K562 (cell line): ENCODE measurements at regions not wholly inside any gene's neighbourhood (a gene's known extent, or its start where the extent isn't known, plus 50 kb on each side); places are given as distances from the start of the nearest gene placed in this dataset.

ENCODE experiments used
- ATAC-seq: fragments of 200-7000 bp; cut with Tn5 transposase; 3 replicates; pipeline ENCODE4 v1.9.1; 2020; ENCODE audit warnings: moderate library complexity
- BruUV-seq: library from RNA; stranded (reverse); fragments of 400-500 nt; replicated peaks from 2 replicates; lab custom pipeline; 2021; lab: Mats Ljungman, UMichigan
- CTCF ChIA-PET: fragments of 300-600 bp; formaldehyde crosslinking; extraction: SDS; loops from one replicate; lab custom pipeline; 2021; ENCODE audit warnings: low intra/inter-chr PET ratio; lab: Yijun Ruan, JAX
- POLR2A ChIA-PET: fragments of 300-600, 350-650 bp; sonication (Branson Sonifier 250); formaldehyde crosslinking; extraction: SDS; loops from one replicate; lab custom pipeline; 2021; ENCODE audit warnings: antibody characterized with exemption, inconsistent platforms; lab: Yijun Ruan, JAX
- DNase-seq, 4 experiments: peaks; one replicate each; pipeline versions ENCODE4 v3.0.0 to v3.0.0-alpha.2; 2011 to 2018; ENCODE audit warnings: low spot score in 3 of 4, mixed read lengths in 3 of 4; ENCODE audit errors: extremely low read depth in 1 of 4
- FAIRE-seq: peaks from 2 replicates; lab custom pipeline; 2011; peaks lifted over from hg19 to GRCh38; lab: Jason Lieb, UNC
- H2AFZ ChIP-seq: 2 replicates; pipeline ENCODE4 v1.6.0; 2011; ENCODE audit warnings: low read depth, low read length, control low read depth, inconsistent platforms
- H3K27ac ChIP-seq: fragments of 200-600 bp; 3 replicates; pipeline ENCODE4 v1.8.0; 2011; ENCODE audit warnings: low read depth, mild to moderate bottlenecking, control low read depth, inconsistent platforms, low read length, moderate library complexity, mixed read lengths; ENCODE audit errors: extremely low read depth
- H3K27me3 ChIP-seq, 2 experiments: fragments of 300-600 bp in 1 of 2; 2 replicates in 1 of 2; 3 replicates in 1 of 2; pipeline versions ENCODE4 v1.6.0 to v1.8.0; 2011; ENCODE audit warnings: inconsistent platforms in 2 of 2, low read length in 2 of 2, mild to moderate bottlenecking in 1 of 2, mixed read lengths in 1 of 2, moderate library complexity in 1 of 2; ENCODE audit not compliant: control insufficient read depth in 2 of 2, insufficient read depth in 2 of 2
- H3K36me3 ChIP-seq: fragments of 300-600 bp; 3 replicates; pipeline ENCODE4 v1.8.0; 2011; ENCODE audit warnings: mild to moderate bottlenecking, low read length, inconsistent platforms; ENCODE audit not compliant: control insufficient read depth, insufficient read depth
- H3K4me1 ChIP-seq, 2 experiments: fragments of 200-600 bp in 1 of 2; replicated peaks in 1 of 2; 2 replicates in 1 of 2; 3 replicates in 1 of 2; pipeline versions ENCODE4 v1.5.1 to v1.8.0; 2011; ENCODE audit warnings: inconsistent platforms in 2 of 2, low read length in 2 of 2, mild to moderate bottlenecking in 1 of 2, mixed read lengths in 1 of 2, moderate library complexity in 1 of 2; ENCODE audit not compliant: control insufficient read depth in 2 of 2, insufficient read depth in 2 of 2
- H3K4me2 ChIP-seq: 2 replicates; pipeline ENCODE4 v1.6.1; 2011; ENCODE audit warnings: low read length, control low read depth, inconsistent platforms, mixed read lengths; ENCODE audit not compliant: insufficient read depth
- H3K4me3 ChIP-seq: fragments of 200-600 bp; sonication (generic), shearing (Covaris generic); 2 replicates; pipeline ENCODE4 v1.5.1; 2016; ENCODE audit warnings: control low read depth, inconsistent platforms
- H3K79me2 ChIP-seq: fragments of 200-600 bp; 3 replicates; pipeline ENCODE4 v1.8.0; 2011; ENCODE audit warnings: low read length, inconsistent platforms; ENCODE audit not compliant: control insufficient read depth, insufficient read depth
- H3K9ac ChIP-seq, 2 experiments: 2 replicates each; pipeline versions ENCODE4 v1.6.0 to v1.6.1; 2011; ENCODE audit warnings: low read depth in 2 of 2, low read length in 2 of 2, control low read depth in 1 of 2, inconsistent platforms in 1 of 2, mild to moderate bottlenecking in 1 of 2, mixed read lengths in 1 of 2; ENCODE audit not compliant: insufficient read depth in 1 of 2
- H3K9me1 ChIP-seq: one replicate; pipeline ENCODE4 v1.6.0; 2011; ENCODE audit warnings: inconsistent platforms, mild to moderate bottlenecking, low read length, moderate library complexity; ENCODE audit not compliant: control insufficient read depth, insufficient read depth
- H3K9me3 ChIP-seq: replicated peaks from 2 replicates; pipeline ENCODE4 v1.5.1; 2011; ENCODE audit warnings: low read depth, low read length, inconsistent platforms; ENCODE audit not compliant: control insufficient read depth, insufficient read depth
- H4K20me1 ChIP-seq: replicated peaks from 2 replicates; pipeline ENCODE4 v1.6.1; 2011; ENCODE audit warnings: low read length, inconsistent platforms, mixed read lengths; ENCODE audit not compliant: control insufficient read depth, insufficient read depth
- CBFA2T3 ChIP-seq: fragments of 450-650 bp; IDR thresholded peaks from 2 replicates; pipeline ENCODE4 v1.6.1; 2017
- CEBPB ChIP-seq: fragments of 450-650 bp; IDR thresholded peaks from 2 replicates; pipeline ENCODE4 v1.6.1; 2016; ENCODE audit warnings: missing genetic modification characterization, missing compliant biosample characterization
- ELF2 ChIP-seq: fragments of 250-450 bp; sonication (Bioruptor Pico); IDR thresholded peaks from 2 replicates; pipeline ENCODE4 v1.5.0; 2021; ENCODE audit warnings: mild to moderate bottlenecking
- ETV5 ChIP-seq: sonication (generic); formaldehyde crosslinking; IDR thresholded peaks from 2 replicates; pipeline ENCODE4 v1.4.0; 2020; ENCODE audit warnings: low read depth, mild to moderate bottlenecking, missing genetic modification reagents
- MNT ChIP-seq, 2 experiments: fragments of 450-650 bp; conservative IDR thresholded peaks; 2 replicates each; pipeline ENCODE4 v1.6.1; 2017; ENCODE audit warnings: mild to moderate bottlenecking in 2 of 2, moderate library complexity in 2 of 2
- NBN ChIP-seq: fragments of 450-650 bp; IDR thresholded peaks from 2 replicates; pipeline ENCODE4 v1.6.1; 2016; ENCODE audit warnings: low read depth, mild to moderate bottlenecking
- NFIX ChIP-seq: fragments of 250-450 bp; sonication (Bioruptor Pico); IDR thresholded peaks from 2 replicates; pipeline ENCODE4 v1.4.0; 2020; ENCODE audit warnings: low read depth, mild to moderate bottlenecking, moderate library complexity
- NR3C1 ChIP-seq: sonication (generic); formaldehyde crosslinking; IDR thresholded peaks from 2 replicates; pipeline ENCODE4 v1.8.1; 2022; ENCODE audit warnings: missing genetic modification reagents
- PRMT5 ChIP-seq: sonication (generic); formaldehyde crosslinking; IDR thresholded peaks from 2 replicates; pipeline ENCODE4 v1.5.0; 2020; ENCODE audit warnings: missing genetic modification reagents
- RERE ChIP-seq: sonication (generic); formaldehyde crosslinking; IDR thresholded peaks from 2 replicates; pipeline ENCODE4 v1.8.0; 2023; ENCODE audit warnings: missing genetic modification reagents, mild to moderate bottlenecking, borderline replicate concordance
- ZNF175 ChIP-seq: fragments of 200-800 bp; sonication (Bioruptor generic); IDR thresholded peaks from 2 replicates; pipeline ENCODE4 v1.6.1; 2016; ENCODE audit warnings: low read depth, mild to moderate bottlenecking, missing genetic modification characterization, missing compliant biosample characterization
- ZNF384 ChIP-seq: IDR thresholded peaks from 2 replicates; pipeline ENCODE4 v1.6.1; 2012; ENCODE audit warnings: low read depth, low read length, improper control_type of control experiment
- WGBS: fragments of 100-300 bp; shearing (Covaris generic); methylation state at CpG from one replicate; pipeline ENCODE4 v1.1.6; 2016; ENCODE audit warnings: low coverage, mixed read lengths; ENCODE audit not compliant: insufficient coverage; ENCODE audit errors: missing lambda C conversion rate; 5-methylcytosine and 5-hydroxymethylcytosine counted together
- in situ Hi-C: fragments of 300-500 bp; cut with MboI; formaldehyde crosslinking; loops from 4 replicates; pipeline ENCODE4 v1.15.0; 2018; ENCODE audit warnings: inconsistent platforms, mixed read lengths
- intact Hi-C: fragments of 100-400 bp; cut with micrococcal nuclease; formaldehyde crosslinking; loops from 2 replicates; pipeline ENCODE4 v1.14.2; 2022

GRCh38 chr5:166014256-166014655 is 2277.2 kb upstream of the WWC1 start:
- CTCF ChIA-PET, result no interaction called here
- Histone ChIP-seq H3K4me1 (no peaks in the 10 kb centered on the region), H3K9ac (no peak overlapping the region), H3K4me3 (no peak overlapping the region), H3K4me2 (no peak overlapping the region), H3K27me3 (no peaks in the 10 kb centered on the region), H3K36me3 (no peaks in the 10 kb centered on the region), H3K9me1 (no peaks in the 10 kb centered on the region), H3K79me2 (no peaks in the 10 kb centered on the region), H3K9me3 (no peaks in the 10 kb centered on the region; the same call in 1 of the 2 replicates), H2AFZ (no peak overlapping the region), H3K27ac (no peak overlapping the region), H4K20me1 (no peaks in the 10 kb centered on the region)
- no TSS peak for BruUV-seq
- no peak for ATAC-seq
- in situ Hi-C loops (no loop called here), intact Hi-C loops (no loop called here)
- no peak for FAIRE-seq
- 0% methylated on average over 2 of the region's 2 CpGs for WGBS
- POLR2A ChIA-PET, result no interaction called here
- no peak for DNase-seq
- TF ChIP-seq ZNF175 (no peak), MNT (conservative IDR thresholded peaks at IDR 0.05) (no peak), RERE (no peak), NFIX (CRISPR knock-in tag) (no peak), PRMT5 (no peak), CBFA2T3 (no peak), NBN (no peak), CEBPB (tag) (no peak), ETV5 (no peak), NR3C1 (CRISPR knock-in tag) (no peak), ELF2 (no peak), ZNF384 (no peak)
